IMR-90 (cell line): ENCODE measurements at regions not wholly inside any gene's neighbourhood (a gene's known extent, or its start where the extent isn't known, plus 50 kb on each side); places are given as distances from the start of the nearest gene placed in this dataset.

Experiments
- BHLHE40 ChIP-seq: fragments of 150-350 bp; IDR thresholded peaks from 2 replicates; pipeline ENCODE4 v1.6.1; 2016; ENCODE audit warnings: mild to moderate bottlenecking, low read depth, low read length
- CEBPB ChIP-seq: IDR thresholded peaks from 2 replicates; pipeline ENCODE4 v1.6.1; 2012; ENCODE audit warnings: low read depth, low read length, improper control_type of control experiment
- CHD1 ChIP-seq: IDR thresholded peaks from 2 replicates; pipeline ENCODE4 v1.6.1; 2012; ENCODE audit warnings: low read depth, low read length, improper control_type of control experiment
- CTCF ChIP-seq: conservative IDR thresholded peaks from 2 replicates; pipeline ENCODE4 v1.5.1; 2012; ENCODE audit warnings: mild to moderate bottlenecking, low read depth, low read length, improper control_type of control experiment
- FOS ChIP-seq: fragments of 150-350 bp; IDR thresholded peaks from 2 replicates; pipeline ENCODE4 v1.6.1; 2016; ENCODE audit warnings: low read depth, low read length
- MAFK ChIP-seq: IDR thresholded peaks from 2 replicates; pipeline ENCODE4 v1.6.1; 2012; ENCODE audit warnings: low read depth, low read length, improper control_type of control experiment
- MXI1 ChIP-seq: IDR thresholded peaks from 2 replicates; pipeline ENCODE4 v1.6.1; 2012; ENCODE audit warnings: low read depth, mild to moderate bottlenecking, low read length, moderate library complexity, borderline replicate concordance
- POLR2A ChIP-seq: IDR thresholded peaks from 2 replicates; pipeline ENCODE4 v1.6.1; 2012; ENCODE audit warnings: mild to moderate bottlenecking, low read depth, low read length
- RAD21 ChIP-seq: IDR thresholded peaks from 2 replicates; pipeline ENCODE4 v1.6.1; 2012; ENCODE audit warnings: low read length, improper control_type of control experiment
- RCOR1 ChIP-seq: IDR thresholded peaks from 2 replicates; pipeline ENCODE4 v1.6.1; 2012; ENCODE audit warnings: mild to moderate bottlenecking, low read length, improper control_type of control experiment; ENCODE audit not compliant: insufficient replicate concordance
- RFX5 ChIP-seq: IDR thresholded peaks from 2 replicates; pipeline ENCODE4 v1.8.0; 2012; ENCODE audit warnings: low read depth, mild to moderate bottlenecking, low read length, moderate library complexity
- SMC3 ChIP-seq: fragments of 150-350 bp; IDR thresholded peaks from 2 replicates; pipeline ENCODE4 v1.6.1; 2016; ENCODE audit warnings: low read depth, mild to moderate bottlenecking, antibody characterized with exemption, low read length, moderate library complexity
- TF ChIP-seq, protein P1 (sequence below): fragments of 150-350 bp; IDR thresholded peaks from 2 replicates; pipeline ENCODE4 v1.6.1; 2017; ENCODE audit warnings: mild to moderate bottlenecking, antibody characterized with exemption, low read length, low read depth
- TF ChIP-seq, protein P2 (sequence below): fragments of 150-350 bp; IDR thresholded peaks from 2 replicates; pipeline ENCODE4 v1.6.1; 2016; ENCODE audit warnings: low read depth, mild to moderate bottlenecking, low read length, moderate library complexity, borderline replicate concordance

GRCh38 chr10:78802866-78803265 lies 265.9 kb upstream of the ZMIZ1 start:
- TF ChIP-seq, protein P1, sequence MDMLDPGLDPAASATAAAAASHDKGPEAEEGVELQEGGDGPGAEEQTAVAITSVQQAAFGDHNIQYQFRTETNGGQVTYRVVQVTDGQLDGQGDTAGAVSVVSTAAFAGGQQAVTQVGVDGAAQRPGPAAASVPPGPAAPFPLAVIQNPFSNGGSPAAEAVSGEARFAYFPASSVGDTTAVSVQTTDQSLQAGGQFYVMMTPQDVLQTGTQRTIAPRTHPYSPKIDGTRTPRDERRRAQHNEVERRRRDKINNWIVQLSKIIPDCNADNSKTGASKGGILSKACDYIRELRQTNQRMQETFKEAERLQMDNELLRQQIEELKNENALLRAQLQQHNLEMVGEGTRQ: no peak
- TF ChIP-seq CHD1: no peak
- TF ChIP-seq RCOR1: no peak
- no peak for TF ChIP-seq POLR2A
- TF ChIP-seq, protein P2, sequence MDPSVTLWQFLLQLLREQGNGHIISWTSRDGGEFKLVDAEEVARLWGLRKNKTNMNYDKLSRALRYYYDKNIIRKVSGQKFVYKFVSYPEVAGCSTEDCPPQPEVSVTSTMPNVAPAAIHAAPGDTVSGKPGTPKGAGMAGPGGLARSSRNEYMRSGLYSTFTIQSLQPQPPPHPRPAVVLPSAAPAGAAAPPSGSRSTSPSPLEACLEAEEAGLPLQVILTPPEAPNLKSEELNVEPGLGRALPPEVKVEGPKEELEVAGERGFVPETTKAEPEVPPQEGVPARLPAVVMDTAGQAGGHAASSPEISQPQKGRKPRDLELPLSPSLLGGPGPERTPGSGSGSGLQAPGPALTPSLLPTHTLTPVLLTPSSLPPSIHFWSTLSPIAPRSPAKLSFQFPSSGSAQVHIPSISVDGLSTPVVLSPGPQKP: no peak
- no peak for TF ChIP-seq CTCF
- no peak for TF ChIP-seq SMC3
- no peak for TF ChIP-seq RFX5
- no peak for TF ChIP-seq MXI1
- no peak for TF ChIP-seq MAFK
- peak; percentile 20; the same call in 1 of the 2 replicates for TF ChIP-seq RAD21
- TF ChIP-seq FOS: no peak
- no peak for TF ChIP-seq CEBPB
- no peak for TF ChIP-seq BHLHE40
